ENCODE measurements at regions not wholly inside any gene's neighbourhood (a gene's known extent, or its start where the extent isn't known, plus 50 kb on each side); places are given as distances from the start of the nearest gene placed in this dataset.

GRCh38 chr1:224802617-224803016, 126.9 kb upstream of the DNAH14 start:
- Histone ChIP-seq H3K18ac (ENCODE audit: low read depth, low read length) (no peak overlapping the region), H4K8ac (ENCODE audit: low read depth in 2 of 2, low read length in 2 of 2) (no peak overlapping the region), H3K4me3 (ENCODE audit: insufficient read depth, low read depth, low read length) (no peak overlapping the region), H3K79me1 (ENCODE audit: low read depth in 1 of 2, low read length in 2 of 2) (no peaks in the 10 kb centered on the region), H2BK5ac (ENCODE audit: low read depth, low read length, poor library complexity, severe bottlenecking) (no peak overlapping the region), H2AK9ac (replicated peaks; ENCODE audit: low read depth, low read length, poor library complexity) (no peak overlapping the region), H3K4me1 (ENCODE audit: control insufficient read depth, insufficient read depth, low read length) (no peaks in the 10 kb centered on the region), H3K4ac (ENCODE audit: low read depth, low read length) (no peak overlapping the region), H3K27me3 (ENCODE audit: control insufficient read depth, insufficient read depth, low read length) (peaks cover 3% of the 10 kb centered on the region), H3K27ac (ENCODE audit: insufficient read depth, low read length) (no peak overlapping the region), H2BK120ac (ENCODE audit: low read depth, low read length) (no peak overlapping the region), H4K91ac (ENCODE audit: insufficient read depth, low read depth, low read length) (no peak overlapping the region), H3K23ac (ENCODE audit: low read depth, low read length) (no peak overlapping the region), H3K56ac (ENCODE audit: extremely low read depth, insufficient read depth, low read length) (no peak overlapping the region), H3K14ac (replicated peaks; ENCODE audit: low read depth, low read length) (no peak overlapping the region), H3K4me2 (ENCODE audit: low read depth, low read length) (no peak overlapping the region), H4K5ac (ENCODE audit: low read depth, low read length) (no peak overlapping the region), H2AK5ac (ENCODE audit: low read depth, low read length) (no peak overlapping the region), H3K9me3 (ENCODE audit: control insufficient read depth, insufficient read depth, low read length) (no peaks in the 10 kb centered on the region), H2AFZ (replicated peaks; ENCODE audit: low read length, poor library complexity) (no peak overlapping the region), H2BK20ac (ENCODE audit: low read depth, low read length) (no peak overlapping the region), H4K20me1 (ENCODE audit: insufficient read depth, low read length) (no peaks in the 10 kb centered on the region), H2BK15ac (ENCODE audit: low read depth, low read length) (no peak overlapping the region), H3K9me1 (ENCODE audit: insufficient read depth, low read length) (no peaks in the 10 kb centered on the region), H3K36me3 (ENCODE audit: control insufficient read depth, insufficient read depth, low read length) (no peaks in the 10 kb centered on the region), H3K9ac (ENCODE audit: low read depth, low read length) (no peak overlapping the region)
- dilution Hi-C loops (cut with HindIII; ENCODE audit: low sequenced_read_pairs, unreplicated experiment) (no loop called here), in situ Hi-C loops (cut with MboI; ENCODE audit: low sequenced_read_pairs) (no loop called here), intact Hi-C loops (cut with micrococcal nuclease) (no loop called here)
- WGBS, 2 experiments (ENCODE audit: extremely low coverage in 2 of 2, insufficient read length in 1 of 2): 80% methylated on average over 1 of the region's 3 CpGs; no CpG with 5 or more reads in 1 of the 2 experiments
- no peak for DNase-seq
- no peak for ATAC-seq (ENCODE audit: low read depth)
- BruUV-seq (replicated peaks): no TSS peak
- TF ChIP-seq RFX5 (IDR thresholded peaks at IDR 0.05; ENCODE audit: low read depth, low read length) (no peak), CEBPB (IDR thresholded peaks at IDR 0.05; ENCODE audit: low read depth, low read length) (no peak), BHLHE40 (IDR thresholded peaks at IDR 0.05; ENCODE audit: low read depth, low read length) (no peak), MAZ (IDR thresholded peaks at IDR 0.05; ENCODE audit: borderline replicate concordance, low read depth, low read length) (no peak), CHD1 (IDR thresholded peaks at IDR 0.05; ENCODE audit: low read depth, low read length) (no peak), SMC3 (IDR thresholded peaks at IDR 0.05; ENCODE audit: low read depth, low read length) (no peak), CTCF (conservative IDR thresholded peaks at IDR 0.05; ENCODE audit: low read depth, low read length) (no peak), MXI1 (IDR thresholded peaks at IDR 0.05; ENCODE audit: borderline replicate concordance, low read depth, low read length) (no peak), USF2 (IDR thresholded peaks at IDR 0.05; ENCODE audit: low read depth, low read length) (no peak), RAD21 (IDR thresholded peaks at IDR 0.05; ENCODE audit: low read length) (no peak), POLR2A (IDR thresholded peaks at IDR 0.05; ENCODE audit: low read depth, low read length) (no peak), RCOR1 (IDR thresholded peaks at IDR 0.05; ENCODE audit: insufficient replicate concordance, low read length) (no peak), MAFK (IDR thresholded peaks at IDR 0.05; ENCODE audit: low read depth, low read length) (no peak), ELK1 (IDR thresholded peaks at IDR 0.05; ENCODE audit: borderline replicate concordance, low read depth, low read length) (no peak), FOS (IDR thresholded peaks at IDR 0.05; ENCODE audit: low read depth, low read length) (no peak)
- ChIA-PET POLR2A (ENCODE audit: unreplicated experiment) (no interaction called here), CTCF (no interaction called here)

All from IMR-90 (cell line).